CD4-positive, alpha-beta T cell treated with Interleukin-4 for 4 hours (primary cell): ENCODE measurements at regions not wholly inside any gene's neighbourhood (a gene's known extent, or its start where the extent isn't known, plus 50 kb on each side); places are given as distances from the start of the nearest gene placed in this dataset.

Experiments used
- DNase-seq: peaks from one replicate; pipeline ENCODE4 v3.0.0-alpha.2; 2020

GRCh38 chr18:57864615-57865121 lies 61.6 kb upstream of the ATP8B1 start:
- DNase-seq, result no peak

- no peak for DNase-seq
Observed at GRCh38 chr18:57863706-57864105, 60.6 kb upstream of the ATP8B1 start.

GRCh38 chr18:57859314-57859713 lies 56.2 kb upstream of the ATP8B1 start:
- no peak for DNase-seq

- no peak for DNase-seq
Observed at GRCh38 chr18:57856557-57857280, 53.6 kb upstream of the ATP8B1 start.

GRCh38 chr18:57856128-57856527 lies 53.0 kb upstream of the ATP8B1 start:
- DNase-seq, result no peak

GRCh38 chr18:57855551-57855950 lies 52.4 kb upstream of the ATP8B1 start:
- no peak for DNase-seq

GRCh38 chr18:57854726-57855125 lies 51.6 kb upstream of the ATP8B1 start:
- DNase-seq, result no peak

GRCh38 chr18:57853864-57854263 lies 50.7 kb upstream of the ATP8B1 start:
- no peak for DNase-seq

- no peak for DNase-seq
Observed at GRCh38 chr18:57853133-57853532, 50.0 kb upstream of the ATP8B1 start.
